HL-60 (cell line): ENCODE measurements at regions not wholly inside any gene's neighbourhood (a gene's known extent, or its start where the extent isn't known, plus 50 kb on each side); places are given as distances from the start of the nearest gene placed in this dataset.
"Not testable (repeated sequence)": the region's sequence is repeated elsewhere in the genome, so short reads cannot be mapped to it uniquely, and the experiment has no call there.

Source experiments
- POLR2AphosphoS5 ChIP-seq: IDR thresholded peaks from 2 replicates; pipeline ENCODE4 v1.6.1; 2012; ENCODE audit warnings: low read depth
- TF ChIP-seq, protein P1 (sequence below): IDR thresholded peaks from one replicate; pipeline ENCODE4 v1.5.1; 2011; ENCODE audit warnings: low read length, control low read depth, inconsistent platforms; ENCODE audit not compliant: insufficient read depth
- TF ChIP-seq, protein P2 (sequence below): IDR thresholded peaks from 2 replicates; pipeline ENCODE4 v1.6.1; 2012; ENCODE audit warnings: low read depth; ENCODE audit not compliant: insufficient replicate concordance

DNA sequence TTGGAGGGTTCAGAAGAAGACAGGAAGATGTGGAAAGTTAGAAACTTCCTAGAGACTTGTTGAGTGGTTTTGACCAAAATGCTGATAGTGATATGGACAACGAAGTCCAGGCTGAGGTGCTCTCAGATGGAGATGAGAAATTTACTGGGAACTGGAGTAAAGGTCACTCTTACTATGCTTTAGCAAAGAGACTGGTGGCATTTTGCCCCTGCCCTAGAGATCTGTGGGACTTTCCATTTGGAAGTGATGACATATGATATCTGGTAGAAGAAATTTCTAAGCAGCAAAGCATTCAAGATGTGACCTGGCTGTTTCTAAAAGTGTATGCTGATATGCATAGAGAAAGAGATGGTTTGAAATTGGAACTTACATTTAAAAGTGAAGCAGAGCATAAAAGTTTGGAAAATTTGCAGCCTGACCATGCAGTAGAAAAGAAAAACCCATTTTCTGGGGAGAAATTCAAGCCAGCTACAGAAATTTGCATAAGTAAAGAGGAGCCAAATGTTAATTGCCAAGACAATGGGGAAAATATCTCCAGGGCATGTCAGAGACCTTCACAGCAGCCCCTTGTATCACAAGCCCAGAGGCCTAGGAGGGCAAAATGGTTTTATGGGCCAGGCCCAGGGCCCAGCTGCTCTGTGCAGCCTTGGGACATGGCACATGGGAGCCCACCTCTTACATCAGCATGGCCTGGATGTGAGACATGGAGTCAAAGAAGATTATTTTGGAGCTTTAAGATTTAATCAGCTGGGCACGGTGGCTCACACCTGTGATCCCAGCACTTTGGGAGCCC lies 63.1 kb upstream of the SLC1A4 start:
- TF ChIP-seq POLR2AphosphoS5, result not testable (repeated sequence)
- TF ChIP-seq, protein P1, sequence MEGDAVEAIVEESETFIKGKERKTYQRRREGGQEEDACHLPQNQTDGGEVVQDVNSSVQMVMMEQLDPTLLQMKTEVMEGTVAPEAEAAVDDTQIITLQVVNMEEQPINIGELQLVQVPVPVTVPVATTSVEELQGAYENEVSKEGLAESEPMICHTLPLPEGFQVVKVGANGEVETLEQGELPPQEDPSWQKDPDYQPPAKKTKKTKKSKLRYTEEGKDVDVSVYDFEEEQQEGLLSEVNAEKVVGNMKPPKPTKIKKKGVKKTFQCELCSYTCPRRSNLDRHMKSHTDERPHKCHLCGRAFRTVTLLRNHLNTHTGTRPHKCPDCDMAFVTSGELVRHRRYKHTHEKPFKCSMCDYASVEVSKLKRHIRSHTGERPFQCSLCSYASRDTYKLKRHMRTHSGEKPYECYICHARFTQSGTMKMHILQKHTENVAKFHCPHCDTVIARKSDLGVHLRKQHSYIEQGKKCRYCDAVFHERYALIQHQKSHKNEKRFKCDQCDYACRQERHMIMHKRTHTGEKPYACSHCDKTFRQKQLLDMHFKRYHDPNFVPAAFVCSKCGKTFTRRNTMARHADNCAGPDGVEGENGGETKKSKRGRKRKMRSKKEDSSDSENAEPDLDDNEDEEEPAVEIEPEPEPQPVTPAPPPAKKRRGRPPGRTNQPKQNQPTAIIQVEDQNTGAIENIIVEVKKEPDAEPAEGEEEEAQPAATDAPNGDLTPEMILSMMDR, result not testable (repeated sequence)
- TF ChIP-seq, protein P2, sequence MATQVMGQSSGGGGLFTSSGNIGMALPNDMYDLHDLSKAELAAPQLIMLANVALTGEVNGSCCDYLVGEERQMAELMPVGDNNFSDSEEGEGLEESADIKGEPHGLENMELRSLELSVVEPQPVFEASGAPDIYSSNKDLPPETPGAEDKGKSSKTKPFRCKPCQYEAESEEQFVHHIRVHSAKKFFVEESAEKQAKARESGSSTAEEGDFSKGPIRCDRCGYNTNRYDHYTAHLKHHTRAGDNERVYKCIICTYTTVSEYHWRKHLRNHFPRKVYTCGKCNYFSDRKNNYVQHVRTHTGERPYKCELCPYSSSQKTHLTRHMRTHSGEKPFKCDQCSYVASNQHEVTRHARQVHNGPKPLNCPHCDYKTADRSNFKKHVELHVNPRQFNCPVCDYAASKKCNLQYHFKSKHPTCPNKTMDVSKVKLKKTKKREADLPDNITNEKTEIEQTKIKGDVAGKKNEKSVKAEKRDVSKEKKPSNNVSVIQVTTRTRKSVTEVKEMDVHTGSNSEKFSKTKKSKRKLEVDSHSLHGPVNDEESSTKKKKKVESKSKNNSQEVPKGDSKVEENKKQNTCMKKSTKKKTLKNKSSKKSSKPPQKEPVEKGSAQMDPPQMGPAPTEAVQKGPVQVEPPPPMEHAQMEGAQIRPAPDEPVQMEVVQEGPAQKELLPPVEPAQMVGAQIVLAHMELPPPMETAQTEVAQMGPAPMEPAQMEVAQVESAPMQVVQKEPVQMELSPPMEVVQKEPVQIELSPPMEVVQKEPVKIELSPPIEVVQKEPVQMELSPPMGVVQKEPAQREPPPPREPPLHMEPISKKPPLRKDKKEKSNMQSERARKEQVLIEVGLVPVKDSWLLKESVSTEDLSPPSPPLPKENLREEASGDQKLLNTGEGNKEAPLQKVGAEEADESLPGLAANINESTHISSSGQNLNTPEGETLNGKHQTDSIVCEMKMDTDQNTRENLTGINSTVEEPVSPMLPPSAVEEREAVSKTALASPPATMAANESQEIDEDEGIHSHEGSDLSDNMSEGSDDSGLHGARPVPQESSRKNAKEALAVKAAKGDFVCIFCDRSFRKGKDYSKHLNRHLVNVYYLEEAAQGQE, result not testable (repeated sequence)
